GM19463 (cell line): ENCODE measurements at regions not wholly inside any gene's neighbourhood (a gene's known extent, or its start where the extent isn't known, plus 50 kb on each side); places are given as distances from the start of the nearest gene placed in this dataset.

Experiments
- ATAC-seq: cut with Tn5 transposase; IDR thresholded peaks from one replicate; pipeline ENCODE4 v1.9.1; 2021; ENCODE audit warnings: mild to moderate bottlenecking, moderate library complexity; ENCODE audit not compliant: unreplicated experiment

GRCh38 chr11:122285070-122285988 is 169.3 kb upstream of the BLID start:
- ATAC-seq = no peak

- no peak for ATAC-seq
These were observed 164.9 kb upstream of the BLID start for GRCh38 chr11:122280870-122281269.

GRCh38 chr11:122279194-122279593 is 163.2 kb upstream of the BLID start:
- no peak for ATAC-seq

DNA sequence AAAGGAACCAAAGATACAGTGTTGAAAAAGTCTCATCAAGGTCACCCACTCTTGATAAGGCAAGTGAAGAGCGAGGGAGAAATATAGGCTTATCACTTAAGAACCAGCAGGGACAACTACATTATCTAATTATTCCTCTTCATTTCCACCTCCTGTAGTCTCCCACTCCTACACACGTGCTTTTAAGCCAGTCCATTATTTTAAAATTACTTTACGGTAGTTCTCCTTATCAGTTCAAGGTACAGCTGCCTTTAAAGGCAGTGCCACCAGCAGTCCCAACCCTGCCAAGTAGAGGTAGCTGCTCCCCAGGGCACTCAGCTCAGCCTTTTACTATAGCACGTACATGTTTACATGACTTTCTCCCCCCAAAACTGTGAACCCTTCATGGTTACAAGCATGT is 161.5 kb upstream of the BLID start:
- ATAC-seq = no peak

GRCh38 chr11:122276221-122276620 is 160.2 kb upstream of the BLID start:
- no peak for ATAC-seq

DNA sequence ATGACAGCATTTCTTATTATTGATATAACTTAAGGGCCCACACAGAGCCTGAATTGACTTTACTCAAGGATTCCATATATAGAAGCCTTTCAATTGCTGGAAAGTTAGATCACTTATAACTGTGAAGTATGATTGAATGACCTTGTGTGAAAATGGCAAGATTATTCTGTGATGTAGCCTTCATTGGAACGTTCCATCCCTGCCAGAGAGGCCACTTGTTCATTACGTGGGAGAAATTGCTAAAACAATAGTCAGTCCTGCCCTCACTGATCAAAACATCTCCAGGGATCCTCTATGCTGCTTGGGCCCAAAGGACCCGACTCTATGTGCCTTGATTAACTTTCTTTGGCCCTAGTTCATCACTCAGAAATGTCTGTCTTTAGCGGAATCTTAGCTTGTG is 159.5 kb upstream of the BLID start:
- ATAC-seq = no peak

DNA sequence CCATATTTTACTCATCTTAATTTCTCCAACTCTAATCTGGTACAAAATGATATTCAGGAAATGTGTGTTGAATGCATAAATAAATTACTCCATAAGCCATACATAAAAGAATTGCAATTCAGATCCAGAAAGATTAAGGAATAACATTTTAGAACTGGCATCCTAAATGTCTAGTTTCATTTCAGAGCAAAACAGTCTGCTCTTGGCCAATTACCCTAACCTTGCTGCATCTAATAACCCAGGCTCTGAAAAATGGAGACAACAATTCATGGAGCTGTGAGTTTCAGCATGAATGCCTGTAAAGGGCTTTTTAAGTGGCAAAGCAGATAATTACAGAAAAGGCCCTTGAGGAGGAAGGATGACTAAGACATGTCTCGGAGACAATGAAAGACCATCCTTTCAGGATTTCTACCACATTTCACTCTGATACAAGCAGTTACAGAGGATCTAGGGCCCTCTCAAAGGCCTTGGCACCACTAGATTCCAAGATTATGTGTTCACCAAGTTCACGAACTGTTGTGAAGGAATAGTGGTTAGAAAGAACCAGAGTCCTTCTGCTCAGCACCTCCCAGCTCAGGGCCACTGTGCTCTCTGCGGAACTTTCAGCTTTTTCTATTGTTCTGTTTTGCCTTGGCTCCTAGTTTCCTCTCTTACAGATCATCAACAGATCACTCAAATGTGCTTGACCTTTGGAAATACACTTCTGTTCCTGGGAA is 157.6 kb upstream of the BLID start:
- no peak for ATAC-seq

- ATAC-seq = no peak
These were observed 155.7 kb upstream of the BLID start for GRCh38 chr11:122271745-122272144.

DNA sequence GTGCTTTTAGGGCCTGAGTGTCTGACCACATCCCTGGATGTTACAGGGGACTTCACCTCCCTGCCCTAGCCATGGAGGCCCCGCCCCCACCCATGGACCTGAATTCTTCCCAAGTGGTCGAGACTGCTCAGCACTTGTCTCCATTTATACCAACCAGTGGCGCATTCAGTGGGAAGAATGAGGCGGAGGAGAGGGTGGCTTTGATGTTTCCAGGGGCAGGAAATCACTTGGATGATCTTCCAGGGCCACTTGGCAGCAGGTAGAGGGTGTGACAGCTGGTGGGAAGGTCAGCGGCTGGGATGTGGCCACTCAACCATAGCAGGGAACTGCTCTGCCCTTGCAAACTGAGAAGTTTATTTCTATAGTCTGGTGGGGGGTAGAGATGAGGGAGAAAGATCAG is 155.1 kb upstream of the BLID start:
- no peak for ATAC-seq

DNA sequence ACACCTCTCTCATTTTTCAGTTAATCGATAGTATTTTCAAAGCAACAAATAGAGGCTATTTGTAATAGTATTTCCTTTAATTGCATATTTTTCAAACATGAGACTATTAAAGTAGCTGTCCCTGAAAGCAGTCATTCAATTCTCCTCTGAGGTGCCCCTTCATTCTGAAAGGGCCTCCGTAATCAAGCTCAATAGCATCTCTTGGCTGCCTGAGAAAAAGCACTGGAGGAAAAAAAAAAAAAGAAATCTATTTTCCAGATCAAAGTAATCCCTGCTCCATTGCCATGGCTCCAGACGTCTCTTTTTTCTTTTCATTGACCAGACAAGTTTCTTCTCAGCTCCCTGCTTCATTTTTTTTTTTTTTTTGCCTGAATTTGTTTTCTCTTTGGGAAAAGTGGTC is 154.5 kb upstream of the BLID start:
- no peak for ATAC-seq

GRCh38 chr11:122269824-122270223 is 153.8 kb upstream of the BLID start:
- no peak for ATAC-seq

- no peak for ATAC-seq
These were observed 152.7 kb upstream of the BLID start for GRCh38 chr11:122268601-122269130.

DNA sequence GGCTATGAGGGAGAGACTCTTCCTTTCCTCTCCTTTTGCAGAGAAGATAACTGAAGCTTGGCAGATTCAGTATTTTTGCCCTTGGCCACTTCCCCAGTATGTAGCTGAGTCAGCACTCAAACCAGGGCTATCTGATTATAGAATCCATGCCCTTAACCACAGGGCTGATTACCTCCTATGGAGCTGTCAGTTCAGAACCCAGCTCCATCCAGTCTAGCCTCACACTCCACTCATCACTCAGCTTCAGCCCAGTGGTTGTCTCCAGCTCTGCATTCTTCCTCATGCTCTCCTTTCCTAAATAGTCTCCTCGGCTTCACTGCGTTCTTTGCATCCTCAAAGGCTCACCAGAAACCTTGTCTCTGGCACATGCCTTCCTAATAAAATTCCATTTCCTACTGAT is 151.6 kb upstream of the BLID start:
- no peak for ATAC-seq

DNA sequence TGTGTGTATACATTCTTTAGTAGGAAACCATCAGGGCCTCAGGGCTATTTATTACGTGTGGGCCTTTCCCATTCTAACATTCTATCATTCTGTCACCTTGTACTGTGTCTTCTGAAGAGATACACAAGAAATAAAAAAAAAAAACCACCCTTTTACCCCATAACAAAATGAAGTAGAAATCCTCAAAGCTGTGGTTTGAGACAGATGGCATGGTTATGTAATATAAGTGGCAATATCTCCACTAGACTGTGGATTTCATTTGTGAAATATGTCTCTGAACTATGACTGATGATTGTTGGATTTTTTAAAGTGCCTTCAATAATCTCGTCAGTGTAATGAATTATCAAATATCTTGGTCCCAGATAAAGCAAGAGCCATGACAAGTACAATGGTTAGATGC is 150.0 kb upstream of the BLID start:
- ATAC-seq = no peak

DNA sequence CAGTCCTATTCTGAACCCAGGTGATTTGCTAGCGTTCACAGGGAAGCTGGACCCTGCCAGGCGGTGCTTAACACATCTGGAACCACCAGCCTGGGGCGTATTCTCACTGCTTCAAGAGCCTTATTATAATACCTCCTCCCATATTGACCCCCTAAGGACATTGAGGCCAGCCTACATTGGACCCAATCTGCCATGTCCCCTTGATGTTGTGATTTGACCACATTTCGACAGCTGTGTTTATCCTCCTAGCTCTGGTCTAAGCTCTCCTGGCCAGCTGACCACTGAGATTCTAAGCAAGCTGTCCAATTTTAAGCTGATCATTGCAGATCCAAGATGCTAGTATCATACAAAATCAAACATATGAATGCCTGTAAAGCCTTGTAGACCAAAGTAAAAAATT is 148.1 kb upstream of the BLID start:
- no peak for ATAC-seq

DNA sequence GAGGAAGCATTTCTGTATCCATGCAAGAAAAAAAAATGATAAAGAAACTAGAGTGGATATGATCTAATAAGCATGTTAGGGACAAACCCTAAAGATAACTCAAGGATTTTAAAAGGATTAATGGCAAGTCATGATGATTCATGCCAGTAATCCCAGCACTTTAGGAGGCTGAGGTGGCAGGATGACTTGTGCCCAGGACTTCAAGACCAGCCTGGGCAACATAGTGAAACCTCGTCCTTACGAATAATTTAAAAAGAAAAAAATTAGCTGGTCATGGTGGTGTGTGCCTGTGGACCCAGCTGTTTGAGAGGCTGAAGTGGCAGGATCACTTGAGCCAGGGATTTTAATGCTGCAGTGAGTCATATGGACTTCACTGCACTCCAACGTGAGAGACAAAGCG is 145.5 kb upstream of the BLID start:
- no peak for ATAC-seq

DNA sequence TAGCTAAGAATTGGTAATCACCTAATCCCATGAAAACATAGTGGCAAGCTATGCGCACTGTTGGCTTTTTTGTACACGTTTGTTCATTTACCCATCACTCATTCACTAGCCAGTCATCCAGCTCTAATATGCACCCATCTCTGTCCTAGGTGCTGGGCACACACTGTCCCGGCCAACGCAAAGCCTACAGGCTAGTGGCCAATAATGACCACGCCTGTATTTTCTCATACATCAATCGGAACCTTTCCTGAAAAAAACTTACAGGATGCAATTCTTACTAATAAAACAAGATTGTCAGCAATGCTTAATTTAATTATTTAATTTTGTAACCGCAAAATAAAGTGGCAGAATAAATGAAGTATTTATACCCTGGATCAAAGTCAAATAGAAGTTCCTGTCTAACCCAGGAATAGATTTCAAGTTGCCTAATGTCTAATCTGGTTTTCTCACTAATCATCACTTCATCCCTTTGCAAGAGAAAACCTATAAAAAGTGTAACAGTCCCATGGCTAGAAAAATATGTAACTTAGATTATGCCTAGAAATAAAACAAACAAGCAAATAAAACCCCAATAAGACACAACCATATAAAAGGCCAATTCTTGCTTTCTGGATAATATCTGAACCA is 143.3 kb upstream of the BLID start:
- ATAC-seq = no peak

DNA sequence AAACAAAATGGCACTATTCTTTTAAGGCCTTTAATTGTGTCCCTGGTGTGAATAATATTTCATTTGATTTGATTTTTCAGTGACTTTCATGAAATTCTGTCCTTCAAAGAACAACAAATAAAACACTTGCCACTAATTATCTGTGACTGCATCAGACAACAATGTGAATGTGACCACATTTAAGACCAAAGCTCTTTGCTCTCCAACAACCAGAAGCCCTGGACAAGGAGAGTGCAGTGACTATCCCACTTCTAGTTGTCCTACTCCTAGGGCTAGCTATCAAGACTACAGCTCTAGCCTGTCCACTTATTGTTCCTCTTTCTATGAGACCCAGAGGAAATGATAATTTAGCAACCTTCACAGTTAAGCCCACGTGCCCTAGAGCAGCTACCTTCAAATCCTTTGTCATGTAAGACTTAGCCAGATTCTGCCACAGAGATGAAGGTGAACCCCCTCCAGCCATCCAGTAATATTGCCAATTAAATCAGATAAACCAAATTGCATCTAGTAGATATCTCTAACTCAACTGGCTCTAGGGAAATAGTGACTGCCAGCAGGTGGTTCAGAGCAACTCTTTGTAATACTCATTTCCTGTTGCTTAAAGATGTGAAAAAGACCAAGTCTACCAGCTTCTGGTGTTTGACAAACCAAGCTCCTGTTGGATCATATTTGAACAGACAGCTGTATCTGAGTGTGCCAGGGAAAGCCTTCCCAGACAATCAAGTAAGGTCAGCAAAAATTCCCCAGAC is 142.6 kb upstream of the BLID start:
- no peak for ATAC-seq

DNA sequence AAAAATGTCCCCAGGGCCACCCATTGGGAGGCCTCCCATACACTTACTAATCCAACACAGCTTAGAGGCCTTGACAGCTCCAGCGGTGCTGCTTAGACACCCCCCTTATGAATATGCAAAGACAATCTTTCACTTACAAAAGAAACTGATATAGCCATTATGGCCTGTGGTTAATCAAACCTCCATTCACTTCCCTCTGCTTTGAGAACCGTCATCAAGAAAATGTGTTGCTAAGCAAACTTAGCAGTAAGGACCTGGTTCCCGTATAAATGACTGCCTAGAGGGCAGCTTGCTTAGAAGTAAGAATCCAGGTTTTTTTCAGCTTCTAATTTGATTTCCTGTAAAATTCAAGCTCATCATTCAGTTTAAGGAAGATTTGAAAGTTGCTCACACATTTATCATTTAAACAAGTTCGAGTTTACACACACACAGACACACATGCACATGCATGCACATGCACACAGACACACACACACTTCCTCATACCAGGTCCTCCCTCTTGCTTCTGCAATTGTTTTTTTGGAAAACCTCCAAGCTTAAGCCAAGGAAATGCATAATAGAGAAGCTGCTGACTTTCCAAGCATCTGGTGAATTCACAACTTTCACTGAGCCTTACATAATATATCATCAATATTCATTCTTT is 137.7 kb upstream of the BLID start:
- no peak for ATAC-seq

- no peak for ATAC-seq
These were observed 132.9 kb upstream of the BLID start for GRCh38 chr11:122248939-122249338.
